ENCODE measurements at regions not wholly inside any gene's neighbourhood (a gene's known extent, or its start where the extent isn't known, plus 50 kb on each side); places are given as distances from the start of the nearest gene placed in this dataset.

DNA sequence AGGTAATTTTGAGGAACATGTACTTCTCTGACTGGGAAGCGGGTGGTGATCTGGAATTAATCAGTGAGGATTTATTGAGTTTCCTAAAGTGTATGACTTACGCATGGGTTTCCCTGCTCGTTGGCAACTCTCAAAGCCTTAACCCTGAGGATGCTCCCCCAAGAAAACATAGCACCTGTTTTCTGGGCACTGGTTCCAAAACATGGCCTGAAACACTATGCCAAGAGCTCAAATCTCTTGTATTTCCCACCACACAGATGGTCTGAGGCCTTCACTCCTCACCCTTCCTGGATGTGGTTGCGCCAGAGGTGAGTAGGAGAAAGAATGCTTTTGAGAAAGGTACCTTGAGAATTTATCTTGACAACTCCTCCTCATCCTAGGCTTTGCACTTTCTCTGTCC is 250.4 kb downstream of the FZD1 start (continued):
- TF ChIP-seq, protein P1, sequence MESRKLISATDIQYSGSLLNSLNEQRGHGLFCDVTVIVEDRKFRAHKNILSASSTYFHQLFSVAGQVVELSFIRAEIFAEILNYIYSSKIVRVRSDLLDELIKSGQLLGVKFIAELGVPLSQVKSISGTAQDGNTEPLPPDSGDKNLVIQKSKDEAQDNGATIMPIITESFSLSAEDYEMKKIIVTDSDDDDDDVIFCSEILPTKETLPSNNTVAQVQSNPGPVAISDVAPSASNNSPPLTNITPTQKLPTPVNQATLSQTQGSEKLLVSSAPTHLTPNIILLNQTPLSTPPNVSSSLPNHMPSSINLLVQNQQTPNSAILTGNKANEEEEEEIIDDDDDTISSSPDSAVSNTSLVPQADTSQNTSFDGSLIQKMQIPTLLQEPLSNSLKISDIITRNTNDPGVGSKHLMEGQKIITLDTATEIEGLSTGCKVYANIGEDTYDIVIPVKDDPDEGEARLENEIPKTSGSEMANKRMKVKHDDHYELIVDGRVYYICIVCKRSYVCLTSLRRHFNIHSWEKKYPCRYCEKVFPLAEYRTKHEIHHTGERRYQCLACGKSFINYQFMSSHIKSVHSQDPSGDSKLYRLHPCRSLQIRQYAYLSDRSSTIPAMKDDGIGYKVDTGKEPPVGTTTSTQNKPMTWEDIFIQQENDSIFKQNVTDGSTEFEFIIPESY (IDR thresholded peaks at IDR 0.05; ENCODE audit: extremely low read depth, insufficient replicate concordance, low read length), result no peak
- TF ChIP-seq REST (IDR thresholded peaks at IDR 0.05; ENCODE audit: low read depth), result no peak
- TF ChIP-seq EGR1 (IDR thresholded peaks at IDR 0.05; ENCODE audit: low read depth), result no peak

DNA sequence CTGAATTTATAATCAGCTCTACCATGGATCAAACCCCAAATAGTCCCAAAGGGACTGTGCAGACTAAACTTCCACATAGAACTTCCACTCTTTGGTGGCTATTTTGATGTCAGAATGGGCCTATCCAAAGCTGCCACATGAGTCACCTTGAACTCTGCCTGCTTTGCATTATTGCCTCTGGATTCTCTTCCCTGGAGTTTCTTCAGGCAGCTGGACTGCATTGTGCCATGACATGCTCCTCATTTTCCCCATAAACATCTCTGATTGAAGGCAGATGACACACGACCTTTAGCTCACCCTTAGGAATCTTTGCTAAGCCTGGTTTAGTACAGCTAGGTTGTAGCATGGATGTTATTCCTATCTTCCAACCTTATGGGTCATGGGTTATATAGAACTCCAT is 251.7 kb downstream of the FZD1 start:
- Histone ChIP-seq H3K36me3 (ENCODE audit: control insufficient read depth in 1 of 2, insufficient read depth in 2 of 2, low read length in 2 of 2) (no peaks in the 10 kb centered on the region), H3K9me2 (ENCODE audit: insufficient read depth) (no peaks in the 10 kb centered on the region), H3K4me3 (replicated peaks in 1 of 2; ENCODE audit: low read depth in 1 of 2, low read length in 2 of 2) (no peak overlapping the region), H3K4me1 (ENCODE audit: control insufficient read depth in 1 of 2, insufficient read depth in 2 of 2, low read length in 2 of 2) (no peaks in the 10 kb centered on the region), H3K27me3 (ENCODE audit: insufficient read depth, low read length) (0 out of 2 replicates have a peak, but pooled peaks cover 4% of the 10 kb centered on the region), H3K79me2 (ENCODE audit: insufficient read depth, low read length) (no peaks in the 10 kb centered on the region), H3K9me3 (ENCODE audit: control insufficient read depth in 1 of 2, insufficient read depth in 1 of 2, low read depth in 1 of 2, low read length in 2 of 2) (no peaks in the 10 kb centered on the region), H3K4me2 (ENCODE audit: low read length) (no peak overlapping the region), H3K9ac (ENCODE audit: low read length) (no peak overlapping the region), H4K20me1 (ENCODE audit: insufficient read depth) (no peaks in the 10 kb centered on the region), H3K27ac (ENCODE audit: low read depth, low read length) (no peak overlapping the region), H2AFZ (ENCODE audit: low read depth, low read length, poor library complexity, severe bottlenecking) (no peak overlapping the region)
- CTCF ChIA-PET, result no interaction called here
- intact Hi-C loops (cut with micrococcal nuclease), result no loop called here
- ATAC-seq, result no peak
- RAD21 ChIA-PET (ENCODE audit: low non-redundant PET in 1 of 2, low total read pairs in 2 of 2, uncharacterized antibody in 2 of 2, unreplicated experiment in 2 of 2), result no interaction called here
- TF ChIP-seq, protein P2, sequence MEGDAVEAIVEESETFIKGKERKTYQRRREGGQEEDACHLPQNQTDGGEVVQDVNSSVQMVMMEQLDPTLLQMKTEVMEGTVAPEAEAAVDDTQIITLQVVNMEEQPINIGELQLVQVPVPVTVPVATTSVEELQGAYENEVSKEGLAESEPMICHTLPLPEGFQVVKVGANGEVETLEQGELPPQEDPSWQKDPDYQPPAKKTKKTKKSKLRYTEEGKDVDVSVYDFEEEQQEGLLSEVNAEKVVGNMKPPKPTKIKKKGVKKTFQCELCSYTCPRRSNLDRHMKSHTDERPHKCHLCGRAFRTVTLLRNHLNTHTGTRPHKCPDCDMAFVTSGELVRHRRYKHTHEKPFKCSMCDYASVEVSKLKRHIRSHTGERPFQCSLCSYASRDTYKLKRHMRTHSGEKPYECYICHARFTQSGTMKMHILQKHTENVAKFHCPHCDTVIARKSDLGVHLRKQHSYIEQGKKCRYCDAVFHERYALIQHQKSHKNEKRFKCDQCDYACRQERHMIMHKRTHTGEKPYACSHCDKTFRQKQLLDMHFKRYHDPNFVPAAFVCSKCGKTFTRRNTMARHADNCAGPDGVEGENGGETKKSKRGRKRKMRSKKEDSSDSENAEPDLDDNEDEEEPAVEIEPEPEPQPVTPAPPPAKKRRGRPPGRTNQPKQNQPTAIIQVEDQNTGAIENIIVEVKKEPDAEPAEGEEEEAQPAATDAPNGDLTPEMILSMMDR (IDR thresholded peaks at IDR 0.05 in 2 of 3, conservative IDR thresholded peaks at IDR 0.05 in 1 of 3; ENCODE audit: borderline replicate concordance in 1 of 3, insufficient read depth in 1 of 3, low read depth in 2 of 3, low read length in 2 of 3), result no peak
- TF ChIP-seq SP1 (IDR thresholded peaks at IDR 0.05; ENCODE audit: low read depth) (no peak), ZFX (IDR thresholded peaks at IDR 0.05) (no peak), EGR1 (IDR thresholded peaks at IDR 0.05; ENCODE audit: low read depth) (no peak), RAD21 (IDR thresholded peaks at IDR 0.05; ENCODE audit: low read depth) (no peak), EZH2phosphoT487 (IDR thresholded peaks at IDR 0.05; ENCODE audit: borderline replicate concordance) (no peak), TCF7L2 (IDR thresholded peaks at IDR 0.05; ENCODE audit: borderline replicate concordance, extremely low read depth, insufficient read depth, insufficient read length) (no peak), FOSL1 (IDR thresholded peaks at IDR 0.05; ENCODE audit: low read depth) (no peak), POLR2AphosphoS5 (IDR thresholded peaks at IDR 0.05; ENCODE audit: low read depth, low read length) (no peak), MAX (IDR thresholded peaks at IDR 0.05) (no peak), CEBPB (IDR thresholded peaks at IDR 0.05; ENCODE audit: low read depth) (no peak)
- TF ChIP-seq, protein P1 (IDR thresholded peaks at IDR 0.05; ENCODE audit: extremely low read depth, insufficient replicate concordance, low read length), result no peak
- no TSS peak for BruUV-seq (replicated peaks)
- no peak for DNase-seq (ENCODE audit: low read depth, low spot score)
- POLR2A ChIA-PET, result no interaction called here
